ENCODE measurements at regions not wholly inside any gene's neighbourhood (a gene's known extent, or its start where the extent isn't known, plus 50 kb on each side); places are given as distances from the start of the nearest gene placed in this dataset.

GRCh38 chr3:130260918-130261317, 84.6 kb upstream of the COL6A5 start:
- DNase-seq (ENCODE audit: low read depth): no peak

- no peak for DNase-seq (ENCODE audit: low read depth)
Observed at GRCh38 chr3:130263708-130264107, 81.8 kb upstream of the COL6A5 start.

- no peak for DNase-seq (ENCODE audit: low read depth)
Observed at GRCh38 chr3:130266817-130267216, 78.7 kb upstream of the COL6A5 start.

- peak; percentile 40 for DNase-seq (ENCODE audit: low read depth)
Observed at GRCh38 chr3:130276203-130276803, 69.2 kb upstream of the COL6A5 start.

- no peak for DNase-seq (ENCODE audit: low read depth)
Observed at GRCh38 chr3:130288670-130289069, 56.8 kb upstream of the COL6A5 start.

GRCh38 chr3:130291148-130291547, 54.3 kb upstream of the COL6A5 start:
- no peak for DNase-seq (ENCODE audit: low read depth)

GRCh38 chr3:130293247-130293646, 52.2 kb upstream of the COL6A5 start:
- no peak for DNase-seq (ENCODE audit: low read depth)
